H1 (cell line): ENCODE measurements at regions not wholly inside any gene's neighbourhood (a gene's known extent, or its start where the extent isn't known, plus 50 kb on each side); places are given as distances from the start of the nearest gene placed in this dataset.

Source experiments
- CTCF ChIA-PET: fragments of 300-600 bp; sonication (Branson Sonifier 250); formaldehyde crosslinking; loops from one replicate; lab custom pipeline; 2021; ENCODE audit not compliant: partially characterized antibody; lab: Charles Lee
- POLR2A ChIA-PET: fragments of 300-600 bp; sonication (Branson Sonifier 250); formaldehyde crosslinking; loops from one replicate; lab custom pipeline; 2021; ENCODE audit warnings: inconsistent platforms; ENCODE audit not compliant: partially characterized antibody; lab: Charles Lee
- DNase-seq, 2 experiments: peaks; one replicate each; pipeline versions ENCODE4 v3.0.0 to v3.0.0-alpha.2; 2010 to 2022; ENCODE audit warnings: low spot score in 2 of 2, low read depth in 1 of 2, mixed read lengths in 1 of 2
- FAIRE-seq: peaks from 2 replicates; lab custom pipeline; 2011; peaks lifted over from hg19 to GRCh38; lab: Jason Lieb, UNC
- H2AFZ ChIP-seq: 2 replicates; pipeline ENCODE4 v1.8.1; 2012; ENCODE audit warnings: low read length, inconsistent platforms
- H2AK5ac ChIP-seq: 2 replicates; pipeline ENCODE4 v1.6.1; 2013; ENCODE audit warnings: low read depth, low read length
- H2BK120ac ChIP-seq: replicated peaks from 2 replicates; pipeline ENCODE3; 2013; ENCODE audit warnings: low read depth, low read length, inconsistent platforms
- H2BK12ac ChIP-seq: 2 replicates; pipeline ENCODE4 v1.6.1; 2013; ENCODE audit warnings: low read depth, low read length
- H2BK15ac ChIP-seq: 2 replicates; pipeline ENCODE4 v1.6.1; 2013; ENCODE audit warnings: low read length
- H2BK20ac ChIP-seq: 2 replicates; pipeline ENCODE4 v1.6.1; 2013; ENCODE audit warnings: low read length
- H2BK5ac ChIP-seq: 2 replicates; pipeline ENCODE4 v1.6.1; 2013; ENCODE audit warnings: low read depth, low read length
- H3K14ac ChIP-seq: 2 replicates; pipeline ENCODE4 v1.6.1; 2013; ENCODE audit warnings: inconsistent platforms; ENCODE audit not compliant: insufficient read length
- H3K18ac ChIP-seq: 2 replicates; pipeline ENCODE4 v1.6.1; 2013; ENCODE audit warnings: low read length; ENCODE audit errors: extremely low read depth
- H3K23ac ChIP-seq: 2 replicates; pipeline ENCODE4 v1.6.1; 2013; ENCODE audit warnings: inconsistent platforms; ENCODE audit not compliant: insufficient read length
- H3K23me2 ChIP-seq: 2 replicates; pipeline ENCODE4 v1.6.1; 2013; ENCODE audit warnings: low read depth, low read length
- H3K27ac ChIP-seq: 2 replicates; pipeline ENCODE4 v1.6.1; 2011; ENCODE audit warnings: low read depth, low read length, inconsistent platforms
- H3K27me3 ChIP-seq, 4 experiments: replicated peaks in 1 of 4; 1 replicate in 1 of 4; 2 replicates in 3 of 4; pipeline versions ENCODE4 v1.6.1 to v1.8.1; 2011 to 2013; ENCODE audit warnings: low read length in 3 of 4, mild to moderate bottlenecking in 3 of 4, inconsistent platforms in 2 of 4, mixed read lengths in 2 of 4, moderate library complexity in 1 of 4; ENCODE audit not compliant: control insufficient read depth in 3 of 4, insufficient read depth in 3 of 4; ENCODE audit errors: extremely low read depth in 1 of 4
- H3K36me3 ChIP-seq, 4 experiments: 2 replicates each; pipeline versions ENCODE4 v1.6.1 to v1.8.1; 2011 to 2013; ENCODE audit warnings: mild to moderate bottlenecking in 4 of 4, low read length in 3 of 4, moderate library complexity in 2 of 4, control low read depth in 1 of 4, inconsistent platforms in 1 of 4; ENCODE audit not compliant: insufficient read depth in 4 of 4, control insufficient read depth in 2 of 4
- H3K4ac ChIP-seq: replicated peaks from 2 replicates; pipeline ENCODE3; 2013; ENCODE audit warnings: low read length, low read depth, mixed read lengths, inconsistent platforms; ENCODE audit not compliant: insufficient read length
- H3K4me1 ChIP-seq, 4 experiments: replicated peaks in 1 of 4; 1 replicate in 1 of 4; 2 replicates in 3 of 4; pipeline versions ENCODE4 v1.6.1 to v1.8.1; 2011 to 2013; ENCODE audit warnings: low read length in 3 of 4, inconsistent platforms in 2 of 4, mixed read lengths in 1 of 4; ENCODE audit not compliant: insufficient read depth in 4 of 4, control insufficient read depth in 3 of 4
- H3K4me2 ChIP-seq, 2 experiments: 2 replicates each; pipeline versions ENCODE4 v1.6.1 to v1.8.1; 2011 to 2013; ENCODE audit warnings: low read depth in 2 of 2, low read length in 2 of 2, control low read depth in 1 of 2, inconsistent platforms in 1 of 2, mild to moderate bottlenecking in 1 of 2; ENCODE audit not compliant: insufficient read depth in 1 of 2
- H3K4me3 ChIP-seq, 4 experiments: fragments of 200-600, 300-600 bp in 1 of 4; sonication (generic), shearing (Covaris generic), sonication (Bioruptor Twin) in 1 of 4; 2 replicates each; pipeline versions ENCODE4 v1.5.1 to v1.8.1; 2011 to 2016; ENCODE audit warnings: low read length in 4 of 4, low read depth in 3 of 4, control low read depth in 2 of 4, inconsistent platforms in 2 of 4, mild to moderate bottlenecking in 2 of 4, mixed read lengths in 1 of 4, moderate library complexity in 1 of 4; ENCODE audit not compliant: insufficient read depth in 2 of 4; ENCODE audit errors: extremely low read depth in 1 of 4
- H3K56ac ChIP-seq: replicated peaks from 2 replicates; pipeline ENCODE3; 2013; ENCODE audit warnings: low read depth, mild to moderate bottlenecking, mixed read lengths, low read length, inconsistent platforms; ENCODE audit not compliant: insufficient read length
- H3K79me1 ChIP-seq: 2 replicates; pipeline ENCODE4 v1.6.1; 2013; ENCODE audit warnings: low read depth, low read length, control low read depth
- H3K79me2 ChIP-seq, 2 experiments: 2 replicates each; pipeline versions ENCODE4 v1.6.1 to v1.8.1; 2012 to 2013; ENCODE audit warnings: low read length in 2 of 2, mild to moderate bottlenecking in 2 of 2, inconsistent platforms in 1 of 2; ENCODE audit not compliant: insufficient read depth in 2 of 2, control insufficient read depth in 1 of 2
- H3K9ac ChIP-seq, 4 experiments: replicated peaks in 1 of 4; 1 replicate in 1 of 4; 2 replicates in 3 of 4; pipeline versions ENCODE4 v1.6.1 to v1.8.1; 2011 to 2013; ENCODE audit warnings: low read depth in 3 of 4, low read length in 3 of 4, control low read depth in 2 of 4, mild to moderate bottlenecking in 2 of 4, moderate library complexity in 2 of 4, inconsistent platforms in 1 of 4; ENCODE audit errors: extremely low read depth in 1 of 4
- H3K9me3 ChIP-seq, 2 experiments: 2 replicates each; pipeline versions ENCODE4 v1.6.1 to v1.8.1; 2012 to 2013; ENCODE audit warnings: mild to moderate bottlenecking in 2 of 2, moderate library complexity in 2 of 2, control low read depth in 1 of 2, inconsistent platforms in 1 of 2, low read depth in 1 of 2, low read length in 1 of 2, mixed read lengths in 1 of 2; ENCODE audit not compliant: insufficient read depth in 2 of 2
- H4K20me1 ChIP-seq, 2 experiments: replicated peaks in 1 of 2; 2 replicates each; pipeline versions ENCODE3 to v1.8.1; 2011 to 2013; ENCODE audit warnings: inconsistent platforms in 2 of 2, low read length in 2 of 2, mild to moderate bottlenecking in 1 of 2; ENCODE audit not compliant: insufficient read depth in 2 of 2, control insufficient read depth in 1 of 2
- H4K5ac ChIP-seq: 2 replicates; pipeline ENCODE4 v1.6.1; 2013; ENCODE audit warnings: low read length, low read depth, mixed read lengths, inconsistent platforms; ENCODE audit not compliant: insufficient read length
- H4K8ac ChIP-seq: 2 replicates; pipeline ENCODE4 v1.8.0; 2013; ENCODE audit warnings: mild to moderate bottlenecking, moderate library complexity, low read length, inconsistent platforms; ENCODE audit not compliant: insufficient read depth; ENCODE audit errors: extremely low read depth
- H4K91ac ChIP-seq: replicated peaks from 2 replicates; pipeline ENCODE3; 2013; ENCODE audit warnings: low read length, mixed read lengths, inconsistent platforms; ENCODE audit not compliant: insufficient read length
- ASH2L ChIP-seq: fragments of 200-600, 300-600 bp; sonication (generic); IDR thresholded peaks from one replicate; pipeline ENCODE4 v1.7.1; 2017; ENCODE audit warnings: low read length
- CHD1 ChIP-seq: IDR thresholded peaks from 2 replicates; pipeline ENCODE4 v1.6.1; 2012; ENCODE audit warnings: low read depth, low read length, improper control_type of control experiment
- E2F6 ChIP-seq: IDR thresholded peaks from 2 replicates; pipeline ENCODE4 v1.6.1; 2012; ENCODE audit warnings: inconsistent platforms
- FOSL1 ChIP-seq: IDR thresholded peaks from 2 replicates; pipeline ENCODE4 v1.6.1; 2011; ENCODE audit warnings: mild to moderate bottlenecking, low read depth, low read length, moderate library complexity; ENCODE audit not compliant: insufficient read depth
- RNF2 ChIP-seq: fragments of 200-900, 300-1000 bp; sonication (generic); IDR thresholded peaks from 2 replicates; pipeline ENCODE4 v1.7.1; 2016; ENCODE audit warnings: borderline replicate concordance, low read depth, mild to moderate bottlenecking, antibody characterized with exemption, low read length; ENCODE audit not compliant: poor library complexity, severe bottlenecking; ENCODE audit errors: missing control alignments
- SIRT6 ChIP-seq: IDR thresholded peaks from one replicate; pipeline ENCODE4 v1.7.1; 2012; ENCODE audit warnings: low read length, inconsistent platforms
- TAF1 ChIP-seq: IDR thresholded peaks from 2 replicates; pipeline ENCODE4 v1.6.1; 2011; ENCODE audit warnings: mild to moderate bottlenecking, low read depth, low read length
- YY1 ChIP-seq: IDR thresholded peaks from 2 replicates; pipeline ENCODE4 v1.6.1; 2011; ENCODE audit warnings: low read depth, mild to moderate bottlenecking, low read length
- WGBS, 2 experiments: shearing (Covaris generic) in 1 of 2; methylation state at CpG; one replicate each; pipeline versions ENCODE4 v1.1.6 to v1.1.7; 2013 to 2015; ENCODE audit warnings: low lambda C conversion rate in 2 of 2, mixed read lengths in 2 of 2, inconsistent platforms in 1 of 2, low coverage in 1 of 2, missing lambda C conversion rate in 1 of 2; ENCODE audit not compliant: insufficient replicate concordance in 2 of 2, insufficient coverage in 1 of 2, insufficient read length in 1 of 2; ENCODE audit errors: extremely low coverage in 1 of 2, missing lambda C conversion rate in 1 of 2; 5-methylcytosine and 5-hydroxymethylcytosine counted together

- no peak overlapping the region for H3K4ac ChIP-seq
- H3K27me3 ChIP-seq, result no peaks in the 10 kb centered on the region
- H3K9me3 ChIP-seq, result 0 out of 4 replicates have a peak, but pooled peaks cover 0 to 2% of the 10 kb centered on the region in 2 experiments
- no peak overlapping the region for H4K91ac ChIP-seq
- H3K4me2 ChIP-seq, result no peak overlapping the region
- DNase-seq (no peak), FAIRE-seq (no peak)
- no peak overlapping the region for H3K23ac ChIP-seq
- H2BK120ac ChIP-seq, result no peak overlapping the region
- H3K23me2 ChIP-seq, result no peaks in the 10 kb centered on the region
- H2BK15ac ChIP-seq, result no peak overlapping the region
- WGBS, 2 experiments, result 98% methylated on average over 2 of the region's 2 CpGs; no CpG with 5 or more reads in 1 of the 2 experiments
- no peak overlapping the region for H3K18ac ChIP-seq
- no peak for TF ChIP-seq CHD1
- TF ChIP-seq TAF1, result no peak
- no peak for TF ChIP-seq YY1
- no peak for TF ChIP-seq SIRT6
- no peak for TF ChIP-seq RNF2
- TF ChIP-seq E2F6, result no peak
- no peak for TF ChIP-seq ASH2L
- TF ChIP-seq FOSL1, result no peak
- H3K4me3 ChIP-seq, result no peak overlapping the region
- no peak overlapping the region for H2BK20ac ChIP-seq
- H2BK5ac ChIP-seq, result no peak overlapping the region
- H3K36me3 ChIP-seq, result no peaks in the 10 kb centered on the region
- CTCF ChIA-PET, result interaction anchor here (0.5 to 1.3 kb wide), 3 partner anchors 12 to 520 kb away, joined by 3 to 4 read pairs (median 3); no protein-coding TSS in a partner anchor
- H2BK12ac ChIP-seq, result no peak overlapping the region
- H3K79me2 ChIP-seq, result no peaks in the 10 kb centered on the region
- no peaks in the 10 kb centered on the region for H3K4me1 ChIP-seq
- no peak overlapping the region for H3K14ac ChIP-seq
- no peaks in the 10 kb centered on the region for H3K79me1 ChIP-seq
- no peak overlapping the region for H2AFZ ChIP-seq
- H2AK5ac ChIP-seq, result no peak overlapping the region
- no peak overlapping the region for H3K27ac ChIP-seq
- no peak overlapping the region for H3K56ac ChIP-seq
- no peaks in the 10 kb centered on the region for H4K20me1 ChIP-seq
- POLR2A ChIA-PET, result no interaction called here
- no peak overlapping the region for H4K5ac ChIP-seq
- H4K8ac ChIP-seq, result no peak overlapping the region
- H3K9ac ChIP-seq, result no peak overlapping the region
Observed at GRCh38 chr6:141593311-141593710, 539.4 kb upstream of the GJE1 start.
